Karpas-422 (cell line): ENCODE measurements at regions not wholly inside any gene's neighbourhood (a gene's known extent, or its start where the extent isn't known, plus 50 kb on each side); places are given as distances from the start of the nearest gene placed in this dataset.

ENCODE experiments used
- DNase-seq: peaks from one replicate; pipeline ENCODE4 v3.0.0-alpha.2; 2015
- H2AFZ ChIP-seq: fragments of 200-600 bp; sonication (generic); 2 replicates; pipeline ENCODE4 v1.6.1; 2014; ENCODE audit warnings: antibody characterized with exemption, low read length, mixed read lengths
- H3K27ac ChIP-seq: fragments of 200-600 bp; sonication (generic); 2 replicates; pipeline ENCODE4 v1.5.1; 2014; ENCODE audit warnings: mild to moderate bottlenecking, low read length, moderate library complexity
- H3K27me3 ChIP-seq: fragments of 200-600 bp; sonication (generic); 2 replicates; pipeline ENCODE4 v1.6.1; 2014; ENCODE audit warnings: low read length, mixed read lengths
- H3K36me3 ChIP-seq: fragments of 200-600 bp; sonication (generic); 2 replicates; pipeline ENCODE4 v1.6.1; 2014; ENCODE audit warnings: low read length, mixed read lengths; ENCODE audit not compliant: insufficient read depth
- H3K4me1 ChIP-seq: fragments of 200-600 bp; sonication (generic); 2 replicates; pipeline ENCODE4 v1.6.1; 2014; ENCODE audit warnings: mild to moderate bottlenecking, low read length, mixed read lengths
- H3K4me2 ChIP-seq: fragments of 200-600 bp; sonication (generic); 2 replicates; pipeline ENCODE4 v1.6.1; 2014; ENCODE audit warnings: low read length, low read depth, mild to moderate bottlenecking; ENCODE audit not compliant: poor library complexity, severe bottlenecking
- H3K4me3 ChIP-seq: fragments of 200-600 bp; sonication (generic); 2 replicates; pipeline ENCODE4 v1.5.1; 2014; ENCODE audit warnings: mild to moderate bottlenecking, antibody characterized with exemption, low read length, mixed read lengths
- H3K79me2 ChIP-seq: fragments of 200-600 bp; sonication (generic); 2 replicates; pipeline ENCODE4 v1.6.1; 2014; ENCODE audit warnings: mild to moderate bottlenecking, low read length, mixed read lengths
- H3K9ac ChIP-seq: fragments of 200-600 bp; sonication (generic); 2 replicates; pipeline ENCODE4 v1.6.0; 2014; ENCODE audit warnings: low read length
- H3K9me2 ChIP-seq: fragments of 200-600 bp; sonication (generic), shearing (Covaris generic); replicated peaks from 2 replicates; pipeline ENCODE4 v1.6.0; 2014; ENCODE audit warnings: mild to moderate bottlenecking, low read length, moderate library complexity; ENCODE audit not compliant: insufficient read depth
- H3K9me3 ChIP-seq: fragments of 300-700, 200-600 bp; sonication (generic); 2 replicates; pipeline ENCODE4 v1.6.1; 2014; ENCODE audit warnings: low read length, mixed read lengths
- H4K20me1 ChIP-seq: fragments of 200-600 bp; sonication (generic); 2 replicates; pipeline ENCODE4 v1.6.1; 2014; ENCODE audit warnings: mild to moderate bottlenecking, antibody characterized with exemption, low read length, low read depth; ENCODE audit not compliant: insufficient read depth

- H3K4me1 ChIP-seq, result no peaks in the 10 kb centered on the region
- H3K4me3 ChIP-seq, result no peak overlapping the region
- no peak overlapping the region for H3K27ac ChIP-seq
- H2AFZ ChIP-seq, result no peak overlapping the region
- H4K20me1 ChIP-seq, result no peaks in the 10 kb centered on the region
- no peaks in the 10 kb centered on the region for H3K27me3 ChIP-seq
- H3K9ac ChIP-seq, result no peak overlapping the region
- H3K36me3 ChIP-seq, result no peaks in the 10 kb centered on the region; the same call in 1 of the 2 replicates
- no peak overlapping the region for H3K4me2 ChIP-seq
- no peaks in the 10 kb centered on the region for H3K9me2 ChIP-seq
- no peak for DNase-seq
- peaks cover 24% of the 10 kb centered on the region; the same call in 1 of the 2 replicates for H3K9me3 ChIP-seq
- H3K79me2 ChIP-seq, result no peaks in the 10 kb centered on the region
These were observed 302.9 kb upstream of the MBL2 start for GRCh38 chr10:53075469-53075868.

- no peak for DNase-seq
- Histone ChIP-seq H3K4me2 (no peak overlapping the region), H3K27me3 (no peaks in the 10 kb centered on the region), H3K9ac (no peak overlapping the region), H2AFZ (no peak overlapping the region), H3K9me2 (no peaks in the 10 kb centered on the region), H3K36me3 (no peaks in the 10 kb centered on the region; the same call in 1 of the 2 replicates), H3K4me3 (no peak overlapping the region), H4K20me1 (no peaks in the 10 kb centered on the region), H3K27ac (no peak overlapping the region), H3K79me2 (no peaks in the 10 kb centered on the region), H3K4me1 (no peaks in the 10 kb centered on the region), H3K9me3 (peaks cover 34% of the 10 kb centered on the region)
These were observed 299.6 kb upstream of the MBL2 start for GRCh38 chr10:53072144-53072543.

- H3K27me3 ChIP-seq, result no peaks in the 10 kb centered on the region
- no peak for DNase-seq
- H3K9me2 ChIP-seq, result no peaks in the 10 kb centered on the region
- no peak overlapping the region for H2AFZ ChIP-seq
- H4K20me1 ChIP-seq, result no peaks in the 10 kb centered on the region
- no peaks in the 10 kb centered on the region for H3K4me1 ChIP-seq
- H3K9me3 ChIP-seq, result peaks cover 36% of the 10 kb centered on the region
- H3K4me3 ChIP-seq, result no peak overlapping the region
- H3K9ac ChIP-seq, result no peak overlapping the region
- H3K79me2 ChIP-seq, result no peaks in the 10 kb centered on the region
- H3K4me2 ChIP-seq, result no peak overlapping the region
- no peaks in the 10 kb centered on the region; the same call in 1 of the 2 replicates for H3K36me3 ChIP-seq
- no peak overlapping the region for H3K27ac ChIP-seq
These were observed 299.0 kb upstream of the MBL2 start for GRCh38 chr10:53071505-53072125.

- Histone ChIP-seq H3K9me2 (no peaks in the 10 kb centered on the region), H3K27me3 (no peaks in the 10 kb centered on the region), H3K79me2 (no peaks in the 10 kb centered on the region), H3K9me3 (peaks cover 37% of the 10 kb centered on the region), H3K4me2 (no peak overlapping the region), H3K9ac (no peak overlapping the region), H3K4me1 (no peaks in the 10 kb centered on the region), H3K36me3 (no peaks in the 10 kb centered on the region; the same call in 1 of the 2 replicates), H3K27ac (no peak overlapping the region), H4K20me1 (no peaks in the 10 kb centered on the region), H2AFZ (no peak overlapping the region), H3K4me3 (no peak overlapping the region)
- DNase-seq, result no peak
These were observed 296.4 kb upstream of the MBL2 start for GRCh38 chr10:53069013-53069412.

- Histone ChIP-seq H3K9me3 (peaks cover 29% of the 10 kb centered on the region), H3K4me1 (no peaks in the 10 kb centered on the region), H3K9me2 (no peaks in the 10 kb centered on the region), H3K27ac (no peak overlapping the region), H3K4me3 (no peak overlapping the region), H3K9ac (no peak overlapping the region), H3K4me2 (no peak overlapping the region), H2AFZ (no peak overlapping the region), H3K79me2 (no peaks in the 10 kb centered on the region), H3K27me3 (no peaks in the 10 kb centered on the region), H3K36me3 (no peaks in the 10 kb centered on the region), H4K20me1 (no peaks in the 10 kb centered on the region)
- DNase-seq, result no peak
These were observed 292.0 kb upstream of the MBL2 start for GRCh38 chr10:53064614-53065013.

- H4K20me1 ChIP-seq, result no peaks in the 10 kb centered on the region
- H3K4me3 ChIP-seq, result no peak overlapping the region
- no peak overlapping the region for H2AFZ ChIP-seq
- H3K9ac ChIP-seq, result no peak overlapping the region
- no peaks in the 10 kb centered on the region for H3K79me2 ChIP-seq
- H3K36me3 ChIP-seq, result no peaks in the 10 kb centered on the region
- H3K9me3 ChIP-seq, result peaks cover 28% of the 10 kb centered on the region
- DNase-seq, result no peak
- no peaks in the 10 kb centered on the region for H3K9me2 ChIP-seq
- H3K27me3 ChIP-seq, result no peaks in the 10 kb centered on the region
- H3K4me1 ChIP-seq, result no peaks in the 10 kb centered on the region
- H3K27ac ChIP-seq, result no peak overlapping the region
- H3K4me2 ChIP-seq, result no peak overlapping the region
These were observed 291.2 kb upstream of the MBL2 start for GRCh38 chr10:53063805-53064204.

- no peaks in the 10 kb centered on the region for H3K36me3 ChIP-seq
- H3K4me3 ChIP-seq, result no peak overlapping the region
- H3K9me2 ChIP-seq, result no peaks in the 10 kb centered on the region
- no peak overlapping the region for H3K27ac ChIP-seq
- H3K9ac ChIP-seq, result no peak overlapping the region
- no peak overlapping the region for H3K4me2 ChIP-seq
- no peaks in the 10 kb centered on the region for H4K20me1 ChIP-seq
- H3K9me3 ChIP-seq, result peaks cover 18% of the 10 kb centered on the region
- H3K4me1 ChIP-seq, result no peaks in the 10 kb centered on the region
- no peaks in the 10 kb centered on the region for H3K27me3 ChIP-seq
- no peaks in the 10 kb centered on the region for H3K79me2 ChIP-seq
- DNase-seq, result no peak
- H2AFZ ChIP-seq, result no peak overlapping the region
These were observed 280.1 kb upstream of the MBL2 start for GRCh38 chr10:53052521-53053164.

- Histone ChIP-seq H3K27ac (no peak overlapping the region), H3K9me2 (0 out of 2 replicates have a peak, but pooled peaks cover 5% of the 10 kb centered on the region), H3K9ac (no peak overlapping the region)
These were observed 272.7 kb upstream of the MBL2 start for GRCh38 chr10:53045315-53045714.

More at GRCh38 chr10:53045315-53045714, 272.7 kb upstream of the MBL2 start:
- H3K4me3 ChIP-seq, result no peak overlapping the region
- no peaks in the 10 kb centered on the region for H4K20me1 ChIP-seq
- H3K9me3 ChIP-seq, result peaks cover 22% of the 10 kb centered on the region
- DNase-seq, result no peak
- no peak overlapping the region for H3K4me2 ChIP-seq
- H3K27me3 ChIP-seq, result no peaks in the 10 kb centered on the region
- H3K36me3 ChIP-seq, result no peaks in the 10 kb centered on the region
- H3K4me1 ChIP-seq, result no peaks in the 10 kb centered on the region
- no peak overlapping the region for H2AFZ ChIP-seq
- no peaks in the 10 kb centered on the region for H3K79me2 ChIP-seq
